GM12874 (cell line): ENCODE measurements at regions not wholly inside any gene's neighbourhood (a gene's known extent, or its start where the extent isn't known, plus 50 kb on each side); places are given as distances from the start of the nearest gene placed in this dataset.

Source experiments
- CTCF ChIP-seq: IDR thresholded peaks from 2 replicates; pipeline ENCODE4 v1.5.1; 2011; ENCODE audit warnings: low read depth, mild to moderate bottlenecking, control low read depth, low read length, moderate library complexity; ENCODE audit not compliant: insufficient read depth

- no peak for TF ChIP-seq CTCF
Measured at GRCh38 chr4:155062948-155063347, 145.5 kb upstream of the NPY2R start.

GRCh38 chr4:155066871-155067270 lies 141.6 kb upstream of the NPY2R start:
- no peak for TF ChIP-seq CTCF

- TF ChIP-seq CTCF = no peak
Measured at GRCh38 chr4:155071962-155072361, 136.5 kb upstream of the NPY2R start.

- no peak for TF ChIP-seq CTCF
Measured at GRCh38 chr4:155072417-155072816, 136.0 kb upstream of the NPY2R start.

- TF ChIP-seq CTCF = no peak
Measured at GRCh38 chr4:155073852-155074251, 134.6 kb upstream of the NPY2R start.

- no peak for TF ChIP-seq CTCF
Measured at GRCh38 chr4:155076256-155076785, 132.1 kb upstream of the NPY2R start.

- TF ChIP-seq CTCF = no peak
Measured at GRCh38 chr4:155077452-155078229, 130.8 kb upstream of the NPY2R start.
